K562 (cell line): ENCODE measurements at regions not wholly inside any gene's neighbourhood (a gene's known extent, or its start where the extent isn't known, plus 50 kb on each side); places are given as distances from the start of the nearest gene placed in this dataset.

Source experiments
- ATF3 ChIP-seq, 2 experiments: fragments of 450-650 bp in 1 of 2; sonication (generic) in 1 of 2; formaldehyde crosslinking in 1 of 2; IDR thresholded peaks in 1 of 2; conservative IDR thresholded peaks in 1 of 2; 2 replicates each; pipeline versions ENCODE4 v1.6.1 to v1.8.1; 2016 to 2023; ENCODE audit warnings: mild to moderate bottlenecking in 2 of 2, moderate library complexity in 2 of 2, inconsistent platforms in 1 of 2, missing genetic modification reagents in 1 of 2
- DPF2 ChIP-seq: fragments of 450-650 bp; IDR thresholded peaks from 2 replicates; pipeline ENCODE4 v1.6.1; 2016
- EZH2 ChIP-seq: IDR thresholded peaks from 2 replicates; pipeline ENCODE4 v1.6.1; 2012; ENCODE audit warnings: low read depth, mild to moderate bottlenecking, inconsistent platforms, low read length, borderline replicate concordance
- KDM4B ChIP-seq, 2 experiments: fragments of 450-650 bp in 1 of 2; sonication (generic) in 1 of 2; IDR thresholded peaks; 2 replicates each; pipeline ENCODE4 v1.6.1; 2016 to 2017; ENCODE audit warnings: borderline replicate concordance in 2 of 2, antibody characterized with exemption in 1 of 2, low read depth in 1 of 2, mild to moderate bottlenecking in 1 of 2
- NCOA2 ChIP-seq, 2 experiments: fragments of 450-650 bp; IDR thresholded peaks; 2 replicates each; pipeline ENCODE4 v1.6.1; 2018; ENCODE audit warnings: mild to moderate bottlenecking in 2 of 2, moderate library complexity in 1 of 2; ENCODE audit not compliant: partially characterized antibody in 2 of 2
- NR4A1 ChIP-seq, 2 experiments: fragments of 250-450 bp in 1 of 2; fragments of 450-650 bp in 1 of 2; sonication (Bioruptor Pico) in 1 of 2; IDR thresholded peaks; 2 replicates each; pipeline versions ENCODE4 v1.4.0 to v1.6.1; 2016 to 2020; ENCODE audit warnings: mild to moderate bottlenecking in 2 of 2, missing compliant biosample characterization in 1 of 2, missing genetic modification characterization in 1 of 2, moderate library complexity in 1 of 2
- TRIM24 ChIP-seq, 2 experiments: fragments of 450-650 bp; IDR thresholded peaks; 2 replicates each; pipeline ENCODE4 v1.6.1; 2016
- ZKSCAN8 ChIP-seq: fragments of 200-800 bp; sonication (Bioruptor generic); IDR thresholded peaks from 2 replicates; pipeline ENCODE4 v1.6.1; 2016; ENCODE audit warnings: missing genetic modification characterization, missing compliant biosample characterization
- ZNF277 ChIP-seq: fragments of 250-450 bp; sonication (Bioruptor Pico); IDR thresholded peaks from 2 replicates; pipeline ENCODE4 v1.8.0; 2022; ENCODE audit warnings: inconsistent platforms, mild to moderate bottlenecking, moderate library complexity, borderline replicate concordance

GRCh38 chr5:58076483-58077257, 383.2 kb downstream of the PLK2 start (continued):
- TF ChIP-seq EZH2, result no peak
- no peak for TF ChIP-seq NCOA2 (IDR thresholded peaks at IDR 0.05; ENCODE audit: partially characterized antibody in 2 of 2)
- no peak for TF ChIP-seq NR4A1 (CRISPR knock-in tag; IDR thresholded peaks at IDR 0.05)
- no peak for TF ChIP-seq NR4A1 (tag; IDR thresholded peaks at IDR 0.05)
- TF ChIP-seq KDM4B (IDR thresholded peaks at IDR 0.05; ENCODE audit: borderline replicate concordance in 2 of 2, low read depth in 1 of 2), result no peak
- no peak for TF ChIP-seq ZNF277
- no peak for TF ChIP-seq ATF3 (IDR thresholded peaks at IDR 0.05)
- no peak for TF ChIP-seq ATF3 (CRISPR knock-in tag; conservative IDR thresholded peaks at IDR 0.05)
- TF ChIP-seq ZKSCAN8 (CRISPR knock-in tag), result no peak
- no peak for TF ChIP-seq TRIM24 (IDR thresholded peaks at IDR 0.05)
- TF ChIP-seq DPF2, result no peak
